Adrenal gland (tissue), 9 donors: ENCODE measurements at regions not wholly inside any gene's neighbourhood (a gene's known extent, or its start where the extent isn't known, plus 50 kb on each side); places are given as distances from the start of the nearest gene placed in this dataset.

Experiments used
- DNase-seq, 7 donors: peaks; one replicate each; pipeline ENCODE4 v3.0.0-alpha.2; 2019 to 2020
- H3K27ac ChIP-seq, 5 donors: fragments of 200-600 bp; sonication (generic) in 4 of 5; 1 replicate in 3 of 5; 2 replicates in 2 of 5; pipeline versions ENCODE4 v1.5.1 to v1.8.0; 2016 to 2020; ENCODE audit warnings: mild to moderate bottlenecking in 1 of 5
- H3K27me3 ChIP-seq: fragments of 200-600 bp; 2 replicates; pipeline ENCODE4 v1.8.0; 2021
- H3K36me3 ChIP-seq, 2 donors: fragments of 200-600 bp; replicated peaks in 1 of 2; 1 replicate in 1 of 2; 2 replicates in 1 of 2; pipeline versions ENCODE4 v1.5.1 to v1.8.0; 2018 to 2022
- H3K4me1 ChIP-seq, 2 donors: fragments of 200-600 bp; replicated peaks in 1 of 2; 1 replicate in 1 of 2; 2 replicates in 1 of 2; pipeline versions ENCODE4 v1.5.1 to v1.8.0; 2018 to 2021
- H3K4me3 ChIP-seq, 4 donors: fragments of 200-600 bp; sonication (generic) in 3 of 4; one replicate each; pipeline ENCODE4 v1.5.1; 2016 to 2018
- H3K9me3 ChIP-seq, 3 donors: fragments of 200-600 bp; sonication (generic) in 1 of 3; replicated peaks in 1 of 3; 1 replicate in 2 of 3; 2 replicates in 1 of 3; pipeline versions ENCODE4 v1.5.1 to v1.8.0; 2016 to 2021
- CTCF ChIP-seq, 6 experiments: fragments of 450-650 bp in 4 of 6; fragments of 200-600 bp in 2 of 6; sonication (generic) in 1 of 6; IDR thresholded peaks; 1 replicate in 5 of 6; 2 replicates in 1 of 6; pipeline versions ENCODE4 v1.5.1 to v1.8.0; 2016 to 2021; ENCODE audit warnings: antibody characterized with exemption in 6 of 6, mild to moderate bottlenecking in 2 of 6, moderate library complexity in 1 of 6
- POLR2A ChIP-seq, 2 donors: fragments of 450-650 bp; IDR thresholded peaks; one replicate each; pipeline ENCODE4 v1.6.1; 2017; ENCODE audit warnings: antibody characterized with exemption in 2 of 2, mild to moderate bottlenecking in 2 of 2, moderate library complexity in 1 of 2
- WGBS, 4 donors: extraction: QIAGEN DNeasy Blood & Tissue Kit in 2 of 4; methylation state at CpG; one replicate each; pipeline versions ENCODE4 v1.1.5 to v1.1.7; 2013 to 2017; 5-methylcytosine and 5-hydroxymethylcytosine counted together
- intact Hi-C, 2 donors: fragments of 100-400 bp; cut with DNase I; formaldehyde crosslinking; loops; one replicate each; pipeline versions ENCODE4 v1.14.1 to v1.15.0; 2022 to 2023
- donor health status: healthy with polysubstance abuse.
- donor health status: Bipolar disorder and iron deficiency.
- donor health status: DM: yes; HTN: yes; CAD: no.
- donor health status: DM: no; HTN: no; CAD: no.
- donor health status: DM: no; HTN: no; CAD: no.

GRCh38 chr2:129460299-129461198 is 518.9 kb upstream of the RAB6C start:
- WGBS, 4 donors, result 73 to 81% (median 78%) methylated on average over 9 to 12 of the region's 12 CpGs
- no peak for TF ChIP-seq CTCF (IDR thresholded peaks at IDR 0.05)
- no peaks in the 10 kb centered on the region for H3K27me3 ChIP-seq
- no peak for DNase-seq
- no peaks in the 10 kb centered on the region for H3K36me3 ChIP-seq
- H3K27ac ChIP-seq, result no peak overlapping the region
- no peaks in the 10 kb centered on the region for H3K9me3 ChIP-seq
- no peaks in the 10 kb centered on the region for H3K4me1 ChIP-seq
- H3K4me3 ChIP-seq, result no peak overlapping the region
- intact Hi-C loops, result no loop called here

GRCh38 chr2:129462349-129462748 is 517.1 kb upstream of the RAB6C start:
- no peak for DNase-seq
- TF ChIP-seq CTCF (IDR thresholded peaks at IDR 0.05), result no peak
- no peaks in the 10 kb centered on the region for H3K9me3 ChIP-seq
- no peak overlapping the region for H3K4me3 ChIP-seq
- no peaks in the 10 kb centered on the region for H3K27me3 ChIP-seq
- WGBS, 4 donors, result 61 to 80% (median 73%) methylated on average over 3 of the region's 3 CpGs
- H3K27ac ChIP-seq, result no peak overlapping the region
- H3K36me3 ChIP-seq, result no peaks in the 10 kb centered on the region
- no peaks in the 10 kb centered on the region for H3K4me1 ChIP-seq
- intact Hi-C loops, result no loop called here

- H3K27ac ChIP-seq, result no peak overlapping the region
- no peak overlapping the region for H3K4me3 ChIP-seq
- DNase-seq, result no peak
- no peaks in the 10 kb centered on the region for H3K27me3 ChIP-seq
- H3K36me3 ChIP-seq, result no peaks in the 10 kb centered on the region
- intact Hi-C loops, result no loop called here
- 63 to 93% (median 83%) methylated on average over 3 to 4 of the region's 4 CpGs for WGBS, 4 donors
- TF ChIP-seq CTCF (IDR thresholded peaks at IDR 0.05), result no peak
- TF ChIP-seq POLR2A (IDR thresholded peaks at IDR 0.05), result no peak
- no peaks in the 10 kb centered on the region for H3K9me3 ChIP-seq
- H3K4me1 ChIP-seq, result no peaks in the 10 kb centered on the region
Observed at GRCh38 chr2:129462967-129463366, 516.5 kb upstream of the RAB6C start.

GRCh38 chr2:129464036-129464435 is 515.4 kb upstream of the RAB6C start:
- DNase-seq, result peak in 1 of 7 donors; percentile 18
- no peaks in the 10 kb centered on the region for H3K4me1 ChIP-seq
- no peaks in the 10 kb centered on the region for H3K36me3 ChIP-seq
- TF ChIP-seq CTCF (IDR thresholded peaks at IDR 0.05), result no peak
- TF ChIP-seq POLR2A (IDR thresholded peaks at IDR 0.05), result no peak
- no peak overlapping the region for H3K4me3 ChIP-seq
- no peaks in the 10 kb centered on the region for H3K27me3 ChIP-seq
- 81 to 95% (median 89%) methylated on average over 4 of the region's 4 CpGs for WGBS, 4 donors
- intact Hi-C loops, result no loop called here
- H3K27ac ChIP-seq, result no peak overlapping the region
- no peaks in the 10 kb centered on the region for H3K9me3 ChIP-seq
